Common myeloid progenitor, CD34-positive (primary cell): ENCODE measurements at regions not wholly inside any gene's neighbourhood (a gene's known extent, or its start where the extent isn't known, plus 50 kb on each side); places are given as distances from the start of the nearest gene placed in this dataset.

Source experiments
- CTCF ChIA-PET: fragments of 350-600 bp; sonication (Branson Sonifier 250); formaldehyde crosslinking; loops from one replicate; lab custom pipeline; 2021; ENCODE audit warnings: antibody characterized with exemption; lab: Charles Lee
- POLR2A ChIA-PET: fragments of 350-600 bp; sonication (Branson Sonifier 250); formaldehyde crosslinking; loops from one replicate; lab custom pipeline; 2021; ENCODE audit warnings: antibody characterized with exemption; lab: Charles Lee
- DNase-seq, 3 donors: peaks; one replicate each; pipeline versions ENCODE4 v3.0.0 to v3.0.0-alpha.2; 2013
- H3K27ac ChIP-seq, 2 experiments: 1 replicate in 1 of 2; 2 replicates in 1 of 2; pipeline ENCODE4 v1.7.0; 2013; ENCODE audit warnings: inconsistent platforms in 2 of 2, low read length in 2 of 2, mild to moderate bottlenecking in 2 of 2, low read depth in 1 of 2, moderate library complexity in 1 of 2; ENCODE audit not compliant: severe bottlenecking in 2 of 2, insufficient read depth in 1 of 2, poor library complexity in 1 of 2
- H3K27me3 ChIP-seq, 5 experiments: replicated peaks in 2 of 5; 1 replicate in 3 of 5; 2 replicates in 2 of 5; pipeline versions ENCODE4 v1.6.1 to v1.7.0; 2013; ENCODE audit warnings: low read length in 4 of 5, mild to moderate bottlenecking in 2 of 5, moderate library complexity in 2 of 5, inconsistent platforms in 1 of 5; ENCODE audit not compliant: insufficient read depth in 5 of 5, control insufficient read depth in 4 of 5
- H3K36me3 ChIP-seq, 4 experiments: 1 replicate in 2 of 4; 2 replicates in 2 of 4; pipeline versions ENCODE4 v1.6.1 to v1.7.0; 2013; ENCODE audit warnings: low read length in 3 of 4, control low read depth in 1 of 4, mild to moderate bottlenecking in 1 of 4; ENCODE audit not compliant: control insufficient read depth in 4 of 4, insufficient read depth in 4 of 4
- H3K4me1 ChIP-seq, 4 experiments: 1 replicate in 3 of 4; 2 replicates in 1 of 4; pipeline versions ENCODE4 v1.6.1 to v1.7.1; 2013; ENCODE audit warnings: low read length in 3 of 4, mild to moderate bottlenecking in 3 of 4, control low read depth in 1 of 4, inconsistent platforms in 1 of 4, moderate library complexity in 1 of 4; ENCODE audit not compliant: control insufficient read depth in 4 of 4, insufficient read depth in 4 of 4; ENCODE audit errors: control extremely low read depth in 1 of 4
- H3K4me3 ChIP-seq, 7 experiments: 1 replicate in 4 of 7; 2 replicates in 3 of 7; pipeline versions ENCODE4 v1.5.1 to v1.7.0; 2013; ENCODE audit warnings: mild to moderate bottlenecking in 7 of 7, low read length in 6 of 7, moderate library complexity in 6 of 7, inconsistent platforms in 2 of 7, low read depth in 2 of 7, control low read depth in 1 of 7; ENCODE audit not compliant: insufficient read depth in 4 of 7, control insufficient read depth in 1 of 7; ENCODE audit errors: extremely low read depth in 1 of 7
- H3K9me3 ChIP-seq, 5 experiments: 1 replicate in 4 of 5; 2 replicates in 1 of 5; pipeline versions ENCODE4 v1.6.1 to v1.7.1; 2013; ENCODE audit warnings: low read length in 4 of 5, mild to moderate bottlenecking in 2 of 5, inconsistent platforms in 1 of 5, low read depth in 1 of 5, moderate library complexity in 1 of 5; ENCODE audit not compliant: control insufficient read depth in 4 of 5, insufficient read depth in 2 of 5; ENCODE audit errors: control extremely low read depth in 1 of 5
- WGBS: methylation state at CpG from one replicate; pipeline ENCODE4 v1.1.5; 2013; ENCODE audit not compliant: insufficient coverage; 5-methylcytosine and 5-hydroxymethylcytosine counted together

DNA sequence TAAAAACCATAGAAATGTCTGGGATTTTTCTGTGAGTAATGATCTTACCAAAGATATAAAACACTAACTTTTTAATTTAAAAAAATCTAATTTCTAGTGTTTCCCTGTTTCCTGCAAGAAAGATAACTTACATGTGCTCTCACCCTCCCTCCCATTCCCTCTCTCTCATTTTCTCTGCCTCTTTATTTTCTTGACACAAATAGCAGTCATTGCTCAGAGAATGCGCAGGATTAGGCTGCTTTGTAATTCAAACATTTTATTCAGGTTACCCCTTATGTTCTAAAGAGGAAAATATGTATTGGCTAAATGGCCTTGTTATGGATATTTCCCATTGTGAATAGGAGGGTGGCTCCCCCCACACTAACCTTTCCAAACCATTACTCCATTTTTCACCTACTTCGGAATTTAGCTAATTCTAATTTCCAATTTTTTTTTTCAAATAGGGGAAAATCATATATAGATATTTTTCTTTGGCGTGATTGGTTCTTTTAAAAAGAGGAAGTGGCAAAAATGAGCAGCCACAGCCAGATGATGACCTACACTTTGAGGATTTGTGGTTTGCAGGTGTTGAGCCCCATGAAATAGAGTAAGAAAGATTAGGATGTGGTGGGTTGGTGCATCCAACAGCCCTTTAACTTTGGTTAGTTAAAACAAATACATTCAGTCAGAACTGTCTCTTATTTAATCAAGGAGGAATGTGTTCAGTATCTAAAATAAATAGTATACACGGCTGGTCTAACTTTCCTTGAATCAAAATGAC lies 554.4 kb downstream of the IGSF11 start:
- Histone ChIP-seq H3K4me1 (no peaks in the 10 kb centered on the region), H3K9me3 (no peaks in the 10 kb centered on the region), H3K27ac (no peak overlapping the region), H3K27me3 (no peaks in the 10 kb centered on the region), H3K4me3 (no peak overlapping the region), H3K36me3 (no peaks in the 10 kb centered on the region)
- no CpG with 5 or more reads among the region's 4 CpGs for WGBS
- POLR2A ChIA-PET, result no interaction called here
- CTCF ChIA-PET, result no interaction called here
- DNase-seq, result no peak

DNA sequence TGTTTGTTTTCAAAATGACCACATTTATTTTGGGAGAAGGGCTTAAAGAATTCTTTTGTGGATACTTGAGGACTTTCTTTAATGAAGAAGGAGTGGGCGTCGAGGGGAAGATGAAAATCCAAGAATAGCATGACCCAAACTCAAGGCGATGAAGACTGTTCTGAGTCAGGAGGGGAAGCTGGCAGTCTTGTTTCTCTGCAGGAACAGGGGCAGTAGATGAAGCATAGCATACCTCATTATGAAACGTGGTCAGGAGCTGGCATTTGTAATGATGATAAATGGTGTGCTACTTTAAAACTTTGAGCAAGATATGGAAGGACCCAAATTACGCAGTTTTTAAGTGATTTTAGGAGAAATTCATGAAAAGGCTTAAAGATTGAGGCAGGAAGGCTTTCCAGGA lies 549.0 kb downstream of the IGSF11 start:
- H3K4me3 ChIP-seq, result no peak overlapping the region
- 88% methylated on average over 5 of the region's 5 CpGs for WGBS
- POLR2A ChIA-PET, result no interaction called here
- no peaks in the 10 kb centered on the region for H3K9me3 ChIP-seq
- no peaks in the 10 kb centered on the region for H3K4me1 ChIP-seq
- H3K36me3 ChIP-seq, result no peaks in the 10 kb centered on the region
- CTCF ChIA-PET, result no interaction called here
- DNase-seq, result no peak
- no peaks in the 10 kb centered on the region for H3K27me3 ChIP-seq
- no peak overlapping the region for H3K27ac ChIP-seq

DNA sequence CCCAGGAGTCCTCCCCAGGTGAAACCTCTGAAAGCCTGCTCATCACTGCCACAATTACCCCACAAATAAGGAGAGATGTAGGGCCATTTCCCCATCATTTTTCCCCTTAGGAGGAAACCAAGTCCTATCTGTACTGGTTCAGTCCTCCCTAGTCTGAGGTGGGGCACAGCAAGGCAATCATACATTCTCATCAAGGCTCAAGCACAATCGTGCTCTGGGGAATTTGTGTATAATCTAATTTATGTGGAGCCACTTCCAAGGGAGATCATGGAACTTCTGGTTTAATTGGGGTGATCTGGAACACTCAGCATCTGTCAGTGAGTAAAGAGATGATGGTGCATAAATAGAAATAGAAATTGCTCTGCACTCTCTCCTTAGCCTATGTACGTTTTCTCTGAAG lies 546.9 kb downstream of the IGSF11 start:
- ChIA-PET POLR2A (no interaction called here), CTCF (no interaction called here)
- Histone ChIP-seq H3K9me3 (peaks cover 0 to 2% (median 0%) of the 10 kb centered on the region in 5 experiments), H3K27ac (no peak overlapping the region), H3K4me1 (no peaks in the 10 kb centered on the region), H3K27me3 (no peaks in the 10 kb centered on the region), H3K36me3 (no peaks in the 10 kb centered on the region), H3K4me3 (no peak overlapping the region)
- 57% methylated on average over 1 of the region's 2 CpGs for WGBS
- no peak for DNase-seq

DNA sequence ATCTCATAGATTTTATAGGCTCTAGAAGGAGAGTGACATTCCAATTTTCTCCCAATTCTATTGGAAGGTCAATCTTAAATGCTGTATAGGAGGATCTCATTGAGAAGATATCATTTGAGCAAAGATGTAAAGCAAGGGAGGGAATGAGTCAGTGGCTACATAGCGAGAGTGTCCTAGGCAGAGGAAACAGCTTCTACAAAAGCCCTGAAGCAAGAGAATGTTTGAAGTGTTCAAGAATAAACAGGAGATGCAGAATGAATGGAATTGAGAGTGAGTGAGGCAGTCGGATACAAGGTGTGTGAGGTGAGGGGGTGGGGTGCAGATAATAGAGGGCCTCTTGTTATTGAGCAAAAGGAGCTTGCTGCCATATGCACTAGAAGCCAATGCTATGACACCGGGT lies 545.9 kb downstream of the IGSF11 start:
- Histone ChIP-seq H3K4me3 (no peak overlapping the region), H3K4me1 (no peaks in the 10 kb centered on the region), H3K36me3 (no peaks in the 10 kb centered on the region), H3K27me3 (no peaks in the 10 kb centered on the region), H3K27ac (no peak overlapping the region), H3K9me3 (peaks cover 0 to 2% (median 0%) of the 10 kb centered on the region in 5 experiments)
- ChIA-PET POLR2A (no interaction called here), CTCF (no interaction called here)
- DNase-seq, result no peak
- 100% methylated on average over 2 of the region's 3 CpGs for WGBS

DNA sequence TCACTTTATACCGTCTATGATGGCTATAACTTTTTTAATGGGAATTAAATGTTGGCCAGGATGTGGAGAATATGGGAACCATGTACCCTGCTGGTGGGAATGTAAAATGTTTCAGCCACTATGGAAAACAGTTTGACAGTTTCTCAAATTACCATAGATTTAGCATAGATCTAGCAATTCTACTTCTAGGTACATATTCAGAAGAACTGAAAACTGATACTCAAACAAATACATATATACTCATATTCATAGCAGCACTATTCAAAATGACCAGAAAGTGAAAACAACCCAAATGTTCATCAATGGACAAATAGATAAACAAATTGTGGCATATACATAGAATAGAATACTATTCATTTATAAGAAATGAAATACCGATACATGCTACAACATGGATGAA lies 539.4 kb downstream of the IGSF11 start:
- ChIA-PET CTCF (no interaction called here), POLR2A (no interaction called here)
- Histone ChIP-seq H3K27ac (no peak overlapping the region), H3K27me3 (no peaks in the 10 kb centered on the region), H3K4me3 (no peak overlapping the region), H3K9me3 (peaks cover 0 to 2% (median 0%) of the 10 kb centered on the region in 5 experiments), H3K36me3 (no peaks in the 10 kb centered on the region), H3K4me1 (no peaks in the 10 kb centered on the region)
- no peak for DNase-seq
- 100% methylated on average over 1 of the region's 2 CpGs for WGBS

DNA sequence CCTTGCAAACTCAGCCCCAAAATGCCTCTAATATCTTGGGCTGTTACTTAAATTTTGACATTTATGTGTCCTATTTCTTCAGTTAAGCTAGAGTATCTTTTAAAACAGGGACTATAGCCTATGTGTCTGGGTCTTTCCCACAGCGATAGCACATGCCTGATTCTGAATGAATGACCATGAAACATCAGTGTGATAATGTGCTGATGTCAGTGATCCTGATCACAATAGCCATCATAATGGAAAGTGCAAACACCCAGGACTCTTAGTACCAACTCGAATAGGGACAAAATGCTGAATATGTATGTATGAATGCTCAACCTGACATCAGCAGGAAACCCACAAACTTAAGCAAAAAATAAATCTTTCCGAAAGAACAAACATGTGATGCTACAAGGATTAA lies 537.4 kb downstream of the IGSF11 start:
- DNase-seq, result no peak
- Histone ChIP-seq H3K9me3 (no peaks in the 10 kb centered on the region), H3K4me3 (no peak overlapping the region), H3K27ac (no peak overlapping the region), H3K27me3 (no peaks in the 10 kb centered on the region), H3K4me1 (no peaks in the 10 kb centered on the region), H3K36me3 (no peaks in the 10 kb centered on the region)
- ChIA-PET POLR2A (no interaction called here), CTCF (no interaction called here)
- 100% methylated on average over 2 of the region's 3 CpGs for WGBS

DNA sequence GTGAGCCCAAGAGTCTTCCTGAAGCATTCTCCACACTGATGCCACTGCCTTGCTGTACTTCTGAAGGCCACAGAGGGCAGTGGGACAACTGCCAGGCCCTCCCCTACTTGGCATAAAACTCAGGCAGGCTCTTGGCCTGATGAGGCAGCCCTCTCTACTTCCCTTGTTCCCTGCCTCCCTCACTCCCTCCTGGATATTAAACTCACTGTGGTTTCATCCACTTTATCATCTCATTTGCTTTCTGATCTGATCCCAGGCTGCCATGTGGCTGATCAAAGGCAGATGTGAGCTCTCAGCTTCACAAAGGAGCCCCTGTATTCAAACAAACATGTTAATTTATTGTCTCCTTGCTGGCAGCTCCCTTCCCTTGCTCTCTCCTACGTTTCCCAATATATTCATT lies 533.5 kb downstream of the IGSF11 start:
- Histone ChIP-seq H3K4me1 (no peaks in the 10 kb centered on the region), H3K27me3 (no peaks in the 10 kb centered on the region), H3K4me3 (no peak overlapping the region), H3K27ac (no peak overlapping the region), H3K9me3 (no peaks in the 10 kb centered on the region), H3K36me3 (no peaks in the 10 kb centered on the region)
- POLR2A ChIA-PET, result no interaction called here
- CTCF ChIA-PET, result no interaction called here
- 88% methylated on average over 1 of the region's 1 CpG for WGBS
- peak in 1 of 3 donors; percentile 1 for DNase-seq
